Esophagus muscularis mucosa (tissue), 3 donors: ENCODE measurements at regions not wholly inside any gene's neighbourhood (a gene's known extent, or its start where the extent isn't known, plus 50 kb on each side); places are given as distances from the start of the nearest gene placed in this dataset.

ENCODE experiments used
- POLR2A ChIP-seq: fragments of 450-650 bp; IDR thresholded peaks from one replicate; pipeline ENCODE4 v1.6.1; 2017; ENCODE audit warnings: antibody characterized with exemption, moderate library complexity, mild to moderate bottlenecking, low read depth
- POLR2AphosphoS5 ChIP-seq, 2 donors: sonication (generic); formaldehyde crosslinking; IDR thresholded peaks; one replicate each; pipeline ENCODE4 v1.6.1; 2017; ENCODE audit warnings: antibody characterized with exemption in 2 of 2
- TF ChIP-seq, protein P1 (sequence below), 3 experiments: fragments of 200-600 bp in 2 of 3; fragments of 450-650 bp in 1 of 3; sonication (generic) in 2 of 3; IDR thresholded peaks; one replicate each; pipeline ENCODE4 v1.5.1; 2017 to 2019; ENCODE audit warnings: antibody characterized with exemption in 3 of 3, mild to moderate bottlenecking in 2 of 3, moderate library complexity in 1 of 3

DNA sequence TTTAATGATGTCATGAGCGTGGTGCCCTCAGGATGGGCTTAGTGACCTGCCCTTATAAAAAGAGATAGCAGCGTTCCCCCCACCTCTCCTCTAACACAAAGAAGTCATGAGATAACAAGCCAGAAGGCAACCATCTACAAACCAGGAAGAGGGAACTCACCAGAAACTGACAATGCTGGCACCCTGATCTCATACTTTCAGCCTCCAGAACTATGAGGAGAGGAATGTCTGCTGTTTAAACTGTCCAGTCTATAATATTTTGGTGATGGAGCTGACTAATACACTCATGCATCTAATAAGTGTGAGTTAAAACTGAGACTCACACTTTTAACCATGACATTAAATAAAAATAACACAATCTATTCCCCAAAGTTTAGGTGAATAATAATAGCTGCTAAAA, 156.1 kb upstream of the SPEF2 start:
- TF ChIP-seq, protein P1, sequence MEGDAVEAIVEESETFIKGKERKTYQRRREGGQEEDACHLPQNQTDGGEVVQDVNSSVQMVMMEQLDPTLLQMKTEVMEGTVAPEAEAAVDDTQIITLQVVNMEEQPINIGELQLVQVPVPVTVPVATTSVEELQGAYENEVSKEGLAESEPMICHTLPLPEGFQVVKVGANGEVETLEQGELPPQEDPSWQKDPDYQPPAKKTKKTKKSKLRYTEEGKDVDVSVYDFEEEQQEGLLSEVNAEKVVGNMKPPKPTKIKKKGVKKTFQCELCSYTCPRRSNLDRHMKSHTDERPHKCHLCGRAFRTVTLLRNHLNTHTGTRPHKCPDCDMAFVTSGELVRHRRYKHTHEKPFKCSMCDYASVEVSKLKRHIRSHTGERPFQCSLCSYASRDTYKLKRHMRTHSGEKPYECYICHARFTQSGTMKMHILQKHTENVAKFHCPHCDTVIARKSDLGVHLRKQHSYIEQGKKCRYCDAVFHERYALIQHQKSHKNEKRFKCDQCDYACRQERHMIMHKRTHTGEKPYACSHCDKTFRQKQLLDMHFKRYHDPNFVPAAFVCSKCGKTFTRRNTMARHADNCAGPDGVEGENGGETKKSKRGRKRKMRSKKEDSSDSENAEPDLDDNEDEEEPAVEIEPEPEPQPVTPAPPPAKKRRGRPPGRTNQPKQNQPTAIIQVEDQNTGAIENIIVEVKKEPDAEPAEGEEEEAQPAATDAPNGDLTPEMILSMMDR (IDR thresholded peaks at IDR 0.05), result no peak
- TF ChIP-seq POLR2A, result no peak
- TF ChIP-seq POLR2AphosphoS5 (IDR thresholded peaks at IDR 0.05), result no peak
